SK-N-SH treated with all-trans-retinoic acid at 6 μM for 48 hours (cell line): ENCODE measurements at regions not wholly inside any gene's neighbourhood (a gene's known extent, or its start where the extent isn't known, plus 50 kb on each side); places are given as distances from the start of the nearest gene placed in this dataset.

Experiments
- ATAC-seq: fragments of 200-7000 bp; cut with Tn5 transposase; 3 replicates; pipeline ENCODE4 v1.9.1; 2020; ENCODE audit warnings: mild to moderate bottlenecking, moderate library complexity
- ARNTL ChIP-seq: fragments of 450-650 bp; formaldehyde crosslinking; IDR thresholded peaks from 2 replicates; pipeline ENCODE4 v1.5.0; 2020; ENCODE audit warnings: low read depth, mild to moderate bottlenecking, moderate library complexity, borderline replicate concordance
- BACH2 ChIP-seq: fragments of 250-450 bp; sonication (Bioruptor Pico); IDR thresholded peaks from 2 replicates; pipeline ENCODE4 v1.9.0; 2021; ENCODE audit warnings: mild to moderate bottlenecking, borderline replicate concordance
- ESRRG ChIP-seq: fragments of 250-450 bp; sonication (Bioruptor Pico); IDR thresholded peaks from 2 replicates; pipeline ENCODE4 v1.6.1; 2021; ENCODE audit warnings: mild to moderate bottlenecking
- GLIS3 ChIP-seq: fragments of 250-450 bp; sonication (Bioruptor Pico); IDR thresholded peaks from 2 replicates; pipeline ENCODE4 v1.5.0; 2020; ENCODE audit warnings: mild to moderate bottlenecking, moderate library complexity
- ISL1 ChIP-seq: fragments of 250-450 bp; sonication (Bioruptor Pico); IDR thresholded peaks from 2 replicates; pipeline ENCODE4 v2.1.2; 2022; ENCODE audit warnings: mild to moderate bottlenecking, moderate library complexity
- OSR1 ChIP-seq: fragments of 250-450 bp; sonication (Bioruptor Pico); IDR thresholded peaks from 2 replicates; pipeline ENCODE4 v1.8.0; 2022; ENCODE audit warnings: moderate library complexity, mild to moderate bottlenecking, inconsistent platforms
- PPARA ChIP-seq: fragments of 250-450 bp; sonication (Bioruptor Pico); IDR thresholded peaks from 2 replicates; pipeline ENCODE4 v1.5.0; 2020; ENCODE audit warnings: mild to moderate bottlenecking, borderline replicate concordance
- RARB ChIP-seq: fragments of 250-450 bp; sonication (Bioruptor Pico); IDR thresholded peaks from 2 replicates; pipeline ENCODE4 v1.8.0; 2021; ENCODE audit warnings: mild to moderate bottlenecking, moderate library complexity
- TCF4 ChIP-seq: fragments of 250-450 bp; sonication (Bioruptor Pico); IDR thresholded peaks from 2 replicates; pipeline ENCODE4 v1.8.0; 2021; ENCODE audit warnings: mild to moderate bottlenecking, moderate library complexity, borderline replicate concordance
- ZC3H10 ChIP-seq: fragments of 250-450 bp; sonication (Bioruptor Pico); IDR thresholded peaks from 2 replicates; pipeline ENCODE4 v1.5.1; 2021; ENCODE audit warnings: mild to moderate bottlenecking, moderate library complexity
- ZFP3 ChIP-seq: fragments of 250-450 bp; sonication (Bioruptor Pico); IDR thresholded peaks from 2 replicates; pipeline ENCODE4 v1.5.0; 2020; ENCODE audit warnings: mild to moderate bottlenecking, moderate library complexity
- ZFP30 ChIP-seq: fragments of 450-650 bp; formaldehyde crosslinking; IDR thresholded peaks from 2 replicates; pipeline ENCODE4 v1.5.0; 2022; ENCODE audit warnings: mild to moderate bottlenecking, moderate library complexity
- ZNF565 ChIP-seq: fragments of 450-650 bp; formaldehyde crosslinking; conservative IDR thresholded peaks from 2 replicates; pipeline ENCODE4 v1.5.0; 2020; ENCODE audit warnings: low read depth, mild to moderate bottlenecking, moderate library complexity
- ZNF70 ChIP-seq: fragments of 450-650 bp; formaldehyde crosslinking; IDR thresholded peaks from 2 replicates; pipeline ENCODE4 v1.5.0; 2020; ENCODE audit warnings: mild to moderate bottlenecking, moderate library complexity
- ZNF8 ChIP-seq: fragments of 450-650 bp; formaldehyde crosslinking; IDR thresholded peaks from 2 replicates; pipeline ENCODE4 v1.5.0; 2020; ENCODE audit warnings: mild to moderate bottlenecking, moderate library complexity
- TF ChIP-seq, protein P1 (sequence below): fragments of 250-450 bp; sonication (Bioruptor Pico); IDR thresholded peaks from 2 replicates; pipeline ENCODE4 v1.5.1; 2020; ENCODE audit warnings: low read depth, mild to moderate bottlenecking, moderate library complexity
- TF ChIP-seq, protein P2 (sequence below): fragments of 250-450 bp; sonication (Bioruptor Pico); IDR thresholded peaks from 2 replicates; pipeline ENCODE4 v1.5.0; 2020; ENCODE audit warnings: mild to moderate bottlenecking, moderate library complexity
- TF ChIP-seq, protein P3 (sequence below): fragments of 250-450 bp; sonication (Bioruptor Pico); IDR thresholded peaks from 2 replicates; pipeline ENCODE4 v1.8.0; 2020; ENCODE audit warnings: mild to moderate bottlenecking, moderate library complexity, borderline replicate concordance
- TF ChIP-seq, protein P4 (sequence below): fragments of 250-450 bp; sonication (Bioruptor Pico); IDR thresholded peaks from 2 replicates; pipeline ENCODE4 v1.8.0; 2021; ENCODE audit warnings: low read depth, mild to moderate bottlenecking, moderate library complexity, borderline replicate concordance

DNA sequence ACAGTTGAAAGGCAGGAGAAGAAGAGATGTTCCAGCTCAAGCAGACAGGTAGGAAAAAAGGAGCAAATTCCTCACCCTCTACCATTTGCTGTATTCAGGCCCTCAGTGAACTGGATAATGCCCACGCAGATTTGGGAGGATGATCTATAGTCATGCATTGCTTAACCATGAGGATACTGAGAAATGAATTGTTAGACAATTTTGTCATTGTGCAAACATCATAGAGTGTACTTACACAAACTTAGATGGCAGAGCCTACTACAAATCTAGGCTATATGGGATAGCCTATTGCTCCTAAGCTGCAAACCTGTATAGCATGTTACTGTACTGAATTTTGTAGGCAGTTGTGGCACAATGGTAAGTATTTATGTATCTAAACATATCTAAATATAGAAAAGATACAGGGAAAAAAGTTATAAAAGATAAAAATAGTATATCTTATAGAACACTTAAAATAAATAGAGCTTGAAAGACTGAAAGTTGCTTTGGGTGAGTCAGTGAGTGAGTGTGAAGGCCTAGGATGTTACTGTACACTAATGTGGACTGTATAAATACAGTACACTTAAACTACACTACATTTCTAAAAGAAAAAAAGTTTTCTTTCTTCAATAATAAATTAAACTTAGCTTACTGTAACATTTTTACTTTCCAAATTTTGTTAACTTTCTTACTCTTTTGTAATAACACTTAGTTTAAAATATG, 672.3 kb downstream of the UTRN start:
- ATAC-seq, result no peak
- TF ChIP-seq TCF4 (CRISPR knock-in tag), result no peak
- no peak for TF ChIP-seq ZC3H10
- TF ChIP-seq, protein P1, sequence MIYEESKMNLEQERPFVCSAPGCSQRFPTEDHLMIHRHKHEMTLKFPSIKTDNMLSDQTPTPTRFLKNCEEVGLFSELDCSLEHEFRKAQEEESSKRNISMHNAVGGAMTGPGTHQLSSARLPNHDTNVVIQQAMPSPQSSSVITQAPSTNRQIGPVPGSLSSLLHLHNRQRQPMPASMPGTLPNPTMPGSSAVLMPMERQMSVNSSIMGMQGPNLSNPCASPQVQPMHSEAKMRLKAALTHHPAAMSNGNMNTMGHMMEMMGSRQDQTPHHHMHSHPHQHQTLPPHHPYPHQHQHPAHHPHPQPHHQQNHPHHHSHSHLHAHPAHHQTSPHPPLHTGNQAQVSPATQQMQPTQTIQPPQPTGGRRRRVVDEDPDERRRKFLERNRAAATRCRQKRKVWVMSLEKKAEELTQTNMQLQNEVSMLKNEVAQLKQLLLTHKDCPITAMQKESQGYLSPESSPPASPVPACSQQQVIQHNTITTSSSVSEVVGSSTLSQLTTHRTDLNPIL (CRISPR knock-in tag), result no peak
- no peak for TF ChIP-seq ESRRG (CRISPR knock-in tag)
- TF ChIP-seq ZNF8, result no peak
- no peak for TF ChIP-seq PPARA (CRISPR knock-in tag)
- no peak for TF ChIP-seq GLIS3 (CRISPR knock-in tag)
- TF ChIP-seq, protein P2, sequence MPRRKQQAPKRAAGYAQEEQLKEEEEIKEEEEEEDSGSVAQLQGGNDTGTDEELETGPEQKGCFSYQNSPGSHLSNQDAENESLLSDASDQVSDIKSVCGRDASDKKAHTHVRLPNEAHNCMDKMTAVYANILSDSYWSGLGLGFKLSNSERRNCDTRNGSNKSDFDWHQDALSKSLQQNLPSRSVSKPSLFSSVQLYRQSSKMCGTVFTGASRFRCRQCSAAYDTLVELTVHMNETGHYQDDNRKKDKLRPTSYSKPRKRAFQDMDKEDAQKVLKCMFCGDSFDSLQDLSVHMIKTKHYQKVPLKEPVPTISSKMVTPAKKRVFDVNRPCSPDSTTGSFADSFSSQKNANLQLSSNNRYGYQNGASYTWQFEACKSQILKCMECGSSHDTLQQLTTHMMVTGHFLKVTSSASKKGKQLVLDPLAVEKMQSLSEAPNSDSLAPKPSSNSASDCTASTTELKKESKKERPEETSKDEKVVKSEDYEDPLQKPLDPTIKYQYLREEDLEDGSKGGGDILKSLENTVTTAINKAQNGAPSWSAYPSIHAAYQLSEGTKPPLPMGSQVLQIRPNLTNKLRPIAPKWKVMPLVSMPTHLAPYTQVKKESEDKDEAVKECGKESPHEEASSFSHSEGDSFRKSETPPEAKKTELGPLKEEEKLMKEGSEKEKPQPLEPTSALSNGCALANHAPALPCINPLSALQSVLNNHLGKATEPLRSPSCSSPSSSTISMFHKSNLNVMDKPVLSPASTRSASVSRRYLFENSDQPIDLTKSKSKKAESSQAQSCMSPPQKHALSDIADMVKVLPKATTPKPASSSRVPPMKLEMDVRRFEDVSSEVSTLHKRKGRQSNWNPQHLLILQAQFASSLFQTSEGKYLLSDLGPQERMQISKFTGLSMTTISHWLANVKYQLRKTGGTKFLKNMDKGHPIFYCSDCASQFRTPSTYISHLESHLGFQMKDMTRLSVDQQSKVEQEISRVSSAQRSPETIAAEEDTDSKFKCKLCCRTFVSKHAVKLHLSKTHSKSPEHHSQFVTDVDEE (CRISPR knock-in tag), result no peak
- no peak for TF ChIP-seq ZFP3 (CRISPR knock-in tag)
- no peak for TF ChIP-seq ZNF70 (CRISPR knock-in tag)
- TF ChIP-seq, protein P3, sequence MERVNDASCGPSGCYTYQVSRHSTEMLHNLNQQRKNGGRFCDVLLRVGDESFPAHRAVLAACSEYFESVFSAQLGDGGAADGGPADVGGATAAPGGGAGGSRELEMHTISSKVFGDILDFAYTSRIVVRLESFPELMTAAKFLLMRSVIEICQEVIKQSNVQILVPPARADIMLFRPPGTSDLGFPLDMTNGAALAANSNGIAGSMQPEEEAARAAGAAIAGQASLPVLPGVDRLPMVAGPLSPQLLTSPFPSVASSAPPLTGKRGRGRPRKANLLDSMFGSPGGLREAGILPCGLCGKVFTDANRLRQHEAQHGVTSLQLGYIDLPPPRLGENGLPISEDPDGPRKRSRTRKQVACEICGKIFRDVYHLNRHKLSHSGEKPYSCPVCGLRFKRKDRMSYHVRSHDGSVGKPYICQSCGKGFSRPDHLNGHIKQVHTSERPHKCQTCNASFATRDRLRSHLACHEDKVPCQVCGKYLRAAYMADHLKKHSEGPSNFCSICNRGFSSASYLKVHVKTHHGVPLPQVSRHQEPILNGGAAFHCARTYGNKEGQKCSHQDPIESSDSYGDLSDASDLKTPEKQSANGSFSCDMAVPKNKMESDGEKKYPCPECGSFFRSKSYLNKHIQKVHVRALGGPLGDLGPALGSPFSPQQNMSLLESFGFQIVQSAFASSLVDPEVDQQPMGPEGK (CRISPR knock-in tag), result no peak
- TF ChIP-seq, protein P4, sequence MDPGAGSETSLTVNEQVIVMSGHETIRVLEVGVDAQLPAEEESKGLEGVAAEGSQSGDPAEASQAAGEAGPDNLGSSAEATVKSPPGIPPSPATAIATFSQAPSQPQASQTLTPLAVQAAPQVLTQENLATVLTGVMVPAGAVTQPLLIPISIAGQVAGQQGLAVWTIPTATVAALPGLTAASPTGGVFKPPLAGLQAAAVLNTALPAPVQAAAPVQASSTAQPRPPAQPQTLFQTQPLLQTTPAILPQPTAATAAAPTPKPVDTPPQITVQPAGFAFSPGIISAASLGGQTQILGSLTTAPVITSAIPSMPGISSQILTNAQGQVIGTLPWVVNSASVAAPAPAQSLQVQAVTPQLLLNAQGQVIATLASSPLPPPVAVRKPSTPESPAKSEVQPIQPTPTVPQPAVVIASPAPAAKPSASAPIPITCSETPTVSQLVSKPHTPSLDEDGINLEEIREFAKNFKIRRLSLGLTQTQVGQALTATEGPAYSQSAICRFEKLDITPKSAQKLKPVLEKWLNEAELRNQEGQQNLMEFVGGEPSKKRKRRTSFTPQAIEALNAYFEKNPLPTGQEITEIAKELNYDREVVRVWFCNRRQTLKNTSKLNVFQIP, result no peak
- TF ChIP-seq ARNTL (CRISPR knock-in tag), result no peak
- no peak for TF ChIP-seq ZFP30

DNA sequence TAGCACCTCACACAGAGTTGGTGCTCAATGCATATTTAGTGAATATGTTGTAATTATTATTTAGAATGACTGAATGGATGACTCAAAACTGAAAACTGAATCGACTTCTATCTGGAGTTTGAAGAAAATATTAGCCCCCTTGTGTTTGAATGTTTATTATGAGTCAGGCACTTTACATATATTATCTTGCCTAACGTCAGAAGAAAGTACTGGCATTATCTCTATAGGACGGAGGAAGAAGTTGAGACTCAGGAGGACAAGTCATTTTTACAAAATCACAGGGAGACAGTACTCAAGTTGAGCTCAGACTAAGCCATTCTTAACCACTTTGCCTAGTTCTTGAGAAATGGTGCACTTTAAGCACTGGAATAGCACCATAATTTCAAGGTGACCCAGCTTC, 684.0 kb downstream of the UTRN start:
- TF ChIP-seq BACH2 (CRISPR knock-in tag) (no peak), GLIS3 (CRISPR knock-in tag) (no peak), ZNF565 (CRISPR knock-in tag) (no peak), ESRRG (CRISPR knock-in tag) (no peak), ZNF8 (no peak), TCF4 (CRISPR knock-in tag) (no peak), RARB (CRISPR knock-in tag) (no peak), ISL1 (CRISPR knock-in tag) (no peak), OSR1 (CRISPR knock-in tag) (no peak), ZFP3 (CRISPR knock-in tag) (no peak)
- TF ChIP-seq, protein P3 (CRISPR knock-in tag), result no peak
- TF ChIP-seq, protein P1 (CRISPR knock-in tag), result no peak
- TF ChIP-seq, protein P2 (CRISPR knock-in tag), result no peak
- no peak for ATAC-seq
